ENCODE measurements at regions not wholly inside any gene's neighbourhood (a gene's known extent, or its start where the extent isn't known, plus 50 kb on each side); places are given as distances from the start of the nearest gene placed in this dataset.
"Not testable (repeated sequence)": the region's sequence is repeated elsewhere in the genome, so short reads cannot be mapped to it uniquely, and the experiment has no call there.

GRCh38 chr3:20669184-20669583, 483.2 kb upstream of the SGO1 start:
- H3K27me3 Mint-ChIP-seq, result no peaks in the 10 kb centered on the region
- no peaks in the 10 kb centered on the region for H3K36me3 Mint-ChIP-seq (ENCODE audit: low read depth)
- H3K9me3 Mint-ChIP-seq, result peaks cover 33% of the 10 kb centered on the region
- H3K27ac Mint-ChIP-seq, result no peak overlapping the region
- DNase-seq, result no peak
- no peak overlapping the region for H3K4me3 Mint-ChIP-seq
- H3K4me1 Mint-ChIP-seq (ENCODE audit: low read depth), result no peaks in the 10 kb centered on the region

- Mint-ChIP-seq H3K27ac (no peak overlapping the region), H3K36me3 (ENCODE audit: low read depth) (no peaks in the 10 kb centered on the region), H3K27me3 (no peaks in the 10 kb centered on the region)
Measured at GRCh38 chr3:20668411-20668810, 482.4 kb upstream of the SGO1 start.

GRCh38 chr3:20666091-20666490, 480.1 kb upstream of the SGO1 start:
- no peak for DNase-seq
- H3K36me3 Mint-ChIP-seq (ENCODE audit: low read depth), result no peaks in the 10 kb centered on the region
- peaks cover 24% of the 10 kb centered on the region for H3K9me3 Mint-ChIP-seq
- H3K4me1 Mint-ChIP-seq (ENCODE audit: low read depth), result no peaks in the 10 kb centered on the region
- H3K4me3 Mint-ChIP-seq, result no peak overlapping the region
- no peak overlapping the region for H3K27ac Mint-ChIP-seq
- H3K27me3 Mint-ChIP-seq, result no peaks in the 10 kb centered on the region

More at GRCh38 chr3:20668411-20668810, 482.4 kb upstream of the SGO1 start:
- no peaks in the 10 kb centered on the region for H3K4me1 Mint-ChIP-seq (ENCODE audit: low read depth)
- peaks cover 27% of the 10 kb centered on the region for H3K9me3 Mint-ChIP-seq
- H3K4me3 Mint-ChIP-seq, result no peak overlapping the region
- no peak for DNase-seq

GRCh38 chr3:20658491-20658890, 472.5 kb upstream of the SGO1 start:
- no peak for DNase-seq
- H3K27ac Mint-ChIP-seq, result no peak overlapping the region
- H3K4me1 Mint-ChIP-seq (ENCODE audit: low read depth), result no peaks in the 10 kb centered on the region
- no peaks in the 10 kb centered on the region for H3K36me3 Mint-ChIP-seq (ENCODE audit: low read depth)
- H3K4me3 Mint-ChIP-seq, result no peak overlapping the region
- no peaks in the 10 kb centered on the region for H3K27me3 Mint-ChIP-seq
- H3K9me3 Mint-ChIP-seq, result peaks cover 32% of the 10 kb centered on the region

GRCh38 chr3:20657560-20657959, 471.6 kb upstream of the SGO1 start:
- no peak overlapping the region for H3K27ac Mint-ChIP-seq
- H3K9me3 Mint-ChIP-seq, result peaks cover 32% of the 10 kb centered on the region
- H3K4me1 Mint-ChIP-seq (ENCODE audit: low read depth), result no peaks in the 10 kb centered on the region
- no peaks in the 10 kb centered on the region for H3K36me3 Mint-ChIP-seq (ENCODE audit: low read depth)
- H3K4me3 Mint-ChIP-seq, result no peak overlapping the region
- no peak for DNase-seq
- H3K27me3 Mint-ChIP-seq, result no peaks in the 10 kb centered on the region

GRCh38 chr3:20652231-20652986, 466.4 kb upstream of the SGO1 start:
- DNase-seq, result no peak
- H3K36me3 Mint-ChIP-seq (ENCODE audit: low read depth), result no peaks in the 10 kb centered on the region
- no peak overlapping the region for H3K4me3 Mint-ChIP-seq
- no peaks in the 10 kb centered on the region for H3K4me1 Mint-ChIP-seq (ENCODE audit: low read depth)
- H3K9me3 Mint-ChIP-seq, result peaks cover 35% of the 10 kb centered on the region
- H3K27ac Mint-ChIP-seq, result no peak overlapping the region
- H3K27me3 Mint-ChIP-seq, result no peaks in the 10 kb centered on the region

GRCh38 chr3:20648921-20649381, 462.9 kb upstream of the SGO1 start:
- no peaks in the 10 kb centered on the region for H3K27me3 Mint-ChIP-seq
- H3K27ac Mint-ChIP-seq, result no peak overlapping the region
- H3K36me3 Mint-ChIP-seq (ENCODE audit: low read depth), result no peaks in the 10 kb centered on the region
- no peak overlapping the region for H3K4me3 Mint-ChIP-seq
- H3K4me1 Mint-ChIP-seq (ENCODE audit: low read depth), result no peaks in the 10 kb centered on the region
- H3K9me3 Mint-ChIP-seq, result peaks cover 37% of the 10 kb centered on the region
- DNase-seq, result no peak

- no peak for DNase-seq
- Mint-ChIP-seq H3K4me3 (no peak overlapping the region), H3K27me3 (no peaks in the 10 kb centered on the region), H3K4me1 (ENCODE audit: low read depth) (no peaks in the 10 kb centered on the region), H3K9me3 (peaks cover 39% of the 10 kb centered on the region), H3K36me3 (ENCODE audit: low read depth) (no peaks in the 10 kb centered on the region), H3K27ac (no peak overlapping the region)
Measured at GRCh38 chr3:20648294-20648693, 462.3 kb upstream of the SGO1 start.

GRCh38 chr3:20646425-20646824, 460.4 kb upstream of the SGO1 start:
- H3K27me3 Mint-ChIP-seq, result no peaks in the 10 kb centered on the region
- no peaks in the 10 kb centered on the region for H3K36me3 Mint-ChIP-seq (ENCODE audit: low read depth)
- no peak for DNase-seq

GRCh38 chr3:20645340-20645739, 459.3 kb upstream of the SGO1 start:
- Mint-ChIP-seq H3K27me3 (no peaks in the 10 kb centered on the region), H3K27ac (no peak overlapping the region), H3K4me1 (ENCODE audit: low read depth) (no peaks in the 10 kb centered on the region), H3K36me3 (ENCODE audit: low read depth) (no peaks in the 10 kb centered on the region), H3K4me3 (no peak overlapping the region), H3K9me3 (peaks cover 31% of the 10 kb centered on the region)
- no peak for DNase-seq

More at GRCh38 chr3:20646425-20646824, 460.4 kb upstream of the SGO1 start:
- H3K9me3 Mint-ChIP-seq, result peaks cover 34% of the 10 kb centered on the region
- no peak overlapping the region for H3K27ac Mint-ChIP-seq
- no peaks in the 10 kb centered on the region for H3K4me1 Mint-ChIP-seq (ENCODE audit: low read depth)
- H3K4me3 Mint-ChIP-seq, result no peak overlapping the region

GRCh38 chr3:20637729-20638128, 451.7 kb upstream of the SGO1 start:
- H3K36me3 Mint-ChIP-seq (ENCODE audit: low read depth), result no peaks in the 10 kb centered on the region
- DNase-seq, result no peak
- H3K27me3 Mint-ChIP-seq, result no peaks in the 10 kb centered on the region
- H3K4me3 Mint-ChIP-seq, result no peak overlapping the region
- H3K27ac Mint-ChIP-seq, result no peak overlapping the region
- no peaks in the 10 kb centered on the region for H3K4me1 Mint-ChIP-seq (ENCODE audit: low read depth)
- peaks cover 16% of the 10 kb centered on the region for H3K9me3 Mint-ChIP-seq

- Mint-ChIP-seq H3K4me3 (no peak overlapping the region), H3K9me3 (peaks cover 45% of the 10 kb centered on the region), H3K27ac (no peak overlapping the region), H3K27me3 (no peaks in the 10 kb centered on the region), H3K4me1 (ENCODE audit: low read depth) (no peaks in the 10 kb centered on the region), H3K36me3 (ENCODE audit: low read depth) (peaks cover 1% of the 10 kb centered on the region)
- no peak for DNase-seq
Measured at GRCh38 chr3:20622304-20622703, 436.3 kb upstream of the SGO1 start.

GRCh38 chr3:20618621-20619020, 432.6 kb upstream of the SGO1 start:
- not testable (repeated sequence) for H3K36me3 Mint-ChIP-seq (ENCODE audit: low read depth); H3K4me1 Mint-ChIP-seq (ENCODE audit: low read depth); DNase-seq; H3K27me3 Mint-ChIP-seq; H3K27ac Mint-ChIP-seq; H3K4me3 Mint-ChIP-seq
- H3K9me3 Mint-ChIP-seq, result peaks cover 45% of the 10 kb centered on the region

GRCh38 chr3:20618181-20618580, 432.2 kb upstream of the SGO1 start:
- H3K4me3 Mint-ChIP-seq; H3K27me3 Mint-ChIP-seq; H3K4me1 Mint-ChIP-seq (ENCODE audit: low read depth); DNase-seq; H3K36me3 Mint-ChIP-seq (ENCODE audit: low read depth); H3K27ac Mint-ChIP-seq: not testable (repeated sequence)
- H3K9me3 Mint-ChIP-seq, result peaks cover 44% of the 10 kb centered on the region

GRCh38 chr3:20615982-20616381, 430.0 kb upstream of the SGO1 start:
- H3K27me3 Mint-ChIP-seq; H3K27ac Mint-ChIP-seq; H3K36me3 Mint-ChIP-seq (ENCODE audit: low read depth); H3K4me3 Mint-ChIP-seq; DNase-seq; H3K4me1 Mint-ChIP-seq (ENCODE audit: low read depth): not testable (repeated sequence)
- peaks cover 45% of the 10 kb centered on the region for H3K9me3 Mint-ChIP-seq
